ENCODE measurements at regions not wholly inside any gene's neighbourhood (a gene's known extent, or its start where the extent isn't known, plus 50 kb on each side); places are given as distances from the start of the nearest gene placed in this dataset.
"Not testable (repeated sequence)": the region's sequence is repeated elsewhere in the genome, so short reads cannot be mapped to it uniquely, and the experiment has no call there.

DNA sequence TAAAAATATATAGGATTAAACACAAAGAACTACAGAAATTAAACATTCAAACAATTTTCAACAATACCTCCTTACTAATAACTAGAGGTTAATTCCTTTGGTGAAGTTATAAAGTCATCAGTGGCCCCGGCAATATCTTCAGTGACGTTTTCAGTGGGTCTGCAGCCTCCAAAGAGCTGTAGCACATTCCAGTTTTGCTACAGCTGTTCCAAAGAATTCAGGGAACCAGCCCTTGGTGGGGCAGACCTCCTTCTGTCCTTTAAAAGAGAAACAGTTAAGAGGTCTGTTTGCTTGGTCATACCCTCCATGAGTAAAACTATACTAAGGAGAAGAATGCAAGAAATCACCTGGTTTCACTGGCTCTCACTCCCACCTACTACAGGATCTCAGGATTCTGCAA is 99.2 kb upstream of the ZDHHC17 start:
- no peak for DNase-seq (ENCODE audit: low spot score)

DNA sequence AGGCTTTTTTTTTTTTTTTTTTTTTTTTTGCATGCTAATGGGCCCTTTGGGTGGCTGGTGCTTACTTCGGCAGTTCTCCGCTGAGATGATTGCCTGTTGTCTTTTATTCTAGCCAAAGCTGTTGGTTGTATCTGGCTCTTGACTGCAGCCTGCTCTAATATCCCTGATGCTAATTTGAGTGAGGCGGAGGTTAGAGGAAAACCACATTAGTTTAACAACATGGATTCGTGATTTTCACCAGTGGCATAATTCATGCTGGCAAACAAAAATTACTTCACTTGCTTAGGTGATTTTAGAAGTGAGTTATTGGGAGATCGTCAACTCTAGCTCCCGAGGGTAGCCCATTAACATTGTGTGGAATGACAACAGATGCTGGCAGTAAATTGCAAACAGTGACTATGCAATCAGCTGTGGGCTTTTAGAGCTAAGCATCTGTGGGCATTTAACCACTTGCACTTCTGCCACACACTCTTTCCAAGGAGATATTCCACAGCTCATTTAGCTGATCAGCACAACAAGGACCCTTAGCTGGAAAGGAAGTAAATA is 97.6 kb upstream of the ZDHHC17 start:
- no peak for DNase-seq (ENCODE audit: low spot score)

DNA sequence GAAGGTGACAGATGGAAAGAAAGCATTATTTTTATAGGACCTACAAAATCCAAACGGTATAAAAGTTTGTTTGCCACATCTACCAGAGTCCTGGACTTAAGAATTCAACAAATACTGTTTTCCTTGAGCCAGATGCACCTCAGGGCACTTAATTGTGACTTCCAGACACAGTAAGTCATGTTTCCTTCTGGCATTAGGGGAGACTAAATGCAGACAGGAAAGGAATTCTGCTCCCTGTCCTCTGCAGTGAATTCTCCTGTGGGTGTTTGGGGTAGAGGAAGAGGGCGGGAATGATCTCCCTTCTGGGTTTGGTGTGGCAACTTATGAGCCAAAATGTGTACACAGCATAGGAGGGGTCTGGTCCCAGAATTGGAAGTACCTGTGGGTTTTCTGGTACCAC is 93.9 kb upstream of the ZDHHC17 start:
- no peak for DNase-seq (ENCODE audit: low spot score)

DNA sequence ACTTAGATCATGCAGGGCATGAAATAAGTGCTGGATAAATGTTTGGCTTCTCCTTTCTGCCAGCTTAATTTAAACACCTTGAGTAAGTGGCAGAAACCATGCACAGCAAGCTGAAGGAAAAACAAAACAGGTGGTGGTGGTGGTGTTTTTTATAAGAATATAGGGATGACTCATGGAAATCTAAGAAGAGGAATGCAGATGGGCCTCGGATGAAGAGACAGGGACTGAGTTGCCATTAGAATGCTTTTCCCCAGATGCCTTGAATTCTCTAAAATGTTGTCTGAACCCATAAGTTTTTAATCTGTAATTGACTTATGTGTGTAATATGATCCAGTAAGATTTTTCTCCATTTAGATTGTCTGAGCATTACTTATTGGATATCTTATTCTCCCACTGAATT is 93.1 kb upstream of the ZDHHC17 start:
- no peak for DNase-seq (ENCODE audit: low spot score)

DNA sequence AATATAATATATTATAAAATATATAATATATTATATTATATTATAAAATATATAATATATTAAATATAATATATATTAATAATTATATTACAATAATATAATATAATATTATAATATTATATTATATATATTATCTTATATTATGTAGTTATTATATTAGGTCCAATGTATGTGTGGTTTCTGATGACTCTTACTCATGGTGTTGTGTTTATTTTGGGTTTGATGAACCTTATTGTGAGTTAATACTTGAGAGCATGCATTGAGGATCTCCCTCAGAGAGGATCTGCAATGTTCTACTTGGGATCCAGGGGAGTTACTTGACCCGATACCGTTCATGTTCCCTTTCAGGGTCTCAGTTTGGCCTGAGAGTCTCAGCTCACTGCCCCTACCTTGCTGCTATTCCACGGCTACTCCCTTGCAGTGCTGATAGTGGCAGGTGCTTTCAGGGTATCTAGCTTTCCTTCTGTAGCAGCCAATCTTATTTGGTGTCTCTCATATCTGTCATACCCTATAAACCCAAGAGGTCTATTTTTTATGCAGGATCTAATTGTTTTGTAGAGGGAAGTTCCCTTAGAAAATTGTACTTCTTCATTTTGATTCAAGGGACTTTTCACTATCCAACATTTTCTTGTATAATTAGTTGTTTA is 89.1 kb upstream of the ZDHHC17 start:
- no peak for DNase-seq (ENCODE audit: low spot score)

DNA sequence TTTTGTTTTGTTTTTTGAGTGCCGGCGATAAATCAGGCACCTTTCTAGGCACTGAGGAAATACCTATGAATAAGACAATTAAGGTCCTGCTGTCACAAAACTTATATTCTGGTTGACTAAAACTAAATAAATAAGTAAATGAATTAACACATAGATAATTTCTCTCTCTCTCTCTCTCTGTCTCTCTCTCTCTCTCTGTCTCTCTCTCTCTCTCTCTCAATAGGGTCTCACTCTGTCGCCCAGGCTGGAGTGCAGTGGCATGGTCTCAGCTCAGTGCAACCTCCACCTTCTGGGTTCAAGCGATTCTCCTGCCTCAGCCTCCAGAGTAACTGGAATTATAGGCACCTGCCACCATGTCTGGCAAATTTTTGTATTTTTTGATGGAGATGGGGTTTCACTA is 87.7 kb upstream of the ZDHHC17 start:
- not testable (repeated sequence) for DNase-seq (ENCODE audit: low spot score)

DNA sequence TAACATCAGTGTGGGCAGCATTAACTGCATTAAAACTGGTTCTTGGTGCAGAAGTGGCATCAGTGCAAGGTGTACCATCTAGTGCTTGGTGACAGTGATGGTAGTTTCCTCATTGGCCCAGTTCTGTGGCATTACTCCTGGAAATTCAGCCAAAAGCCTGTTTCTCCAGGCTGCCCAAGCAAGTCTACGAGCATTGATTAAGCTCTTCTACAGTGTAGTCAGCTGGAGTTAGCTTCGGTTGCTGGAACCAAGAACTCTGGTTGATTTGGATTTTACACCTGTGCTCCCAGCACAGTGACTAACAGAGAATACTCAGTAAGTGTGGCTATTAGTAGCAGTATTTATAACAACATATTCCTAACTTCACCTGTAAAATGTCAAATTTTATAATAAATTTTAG is 84.9 kb upstream of the ZDHHC17 start:
- DNase-seq (ENCODE audit: low spot score), result no peak

DNA sequence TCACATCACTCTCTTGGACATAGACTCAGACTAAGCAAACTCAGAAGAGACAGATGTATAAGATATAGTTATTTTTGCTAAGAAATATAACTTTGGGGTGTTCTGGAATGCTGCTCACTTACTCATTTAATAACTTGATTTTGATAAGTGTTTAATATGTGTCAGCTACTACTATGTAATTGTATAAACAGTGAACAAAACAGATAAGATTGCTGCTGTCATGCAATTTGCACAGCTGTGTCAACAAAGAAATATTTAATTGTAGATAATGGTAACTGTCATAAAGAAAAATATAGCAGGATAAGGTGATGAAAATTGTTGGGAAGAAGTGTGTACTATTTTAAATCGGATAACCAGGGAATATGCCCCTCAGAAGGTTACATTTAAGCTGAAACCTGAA is 84.1 kb upstream of the ZDHHC17 start:
- no peak for DNase-seq (ENCODE audit: low spot score)

DNA sequence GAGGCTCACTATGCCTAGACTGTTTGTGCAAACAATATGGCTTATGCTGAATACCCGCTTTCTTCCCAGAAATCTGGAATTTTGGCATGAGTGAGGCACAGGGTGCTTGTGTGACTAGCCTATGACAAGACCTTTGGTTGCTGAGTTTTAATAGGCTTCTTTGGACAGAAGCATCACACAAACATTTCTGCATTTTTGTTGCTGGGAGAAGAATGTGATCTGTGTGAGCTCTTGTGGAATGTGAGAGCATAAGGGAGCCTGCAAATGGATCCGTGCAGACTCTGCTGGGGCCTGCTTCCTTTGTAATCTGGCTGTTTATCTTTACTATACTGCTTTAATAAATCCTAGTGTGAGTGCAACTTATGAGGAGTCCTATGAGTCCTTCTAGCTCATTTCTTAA is 83.0 kb upstream of the ZDHHC17 start:
- no peak for DNase-seq (ENCODE audit: low spot score)

DNA sequence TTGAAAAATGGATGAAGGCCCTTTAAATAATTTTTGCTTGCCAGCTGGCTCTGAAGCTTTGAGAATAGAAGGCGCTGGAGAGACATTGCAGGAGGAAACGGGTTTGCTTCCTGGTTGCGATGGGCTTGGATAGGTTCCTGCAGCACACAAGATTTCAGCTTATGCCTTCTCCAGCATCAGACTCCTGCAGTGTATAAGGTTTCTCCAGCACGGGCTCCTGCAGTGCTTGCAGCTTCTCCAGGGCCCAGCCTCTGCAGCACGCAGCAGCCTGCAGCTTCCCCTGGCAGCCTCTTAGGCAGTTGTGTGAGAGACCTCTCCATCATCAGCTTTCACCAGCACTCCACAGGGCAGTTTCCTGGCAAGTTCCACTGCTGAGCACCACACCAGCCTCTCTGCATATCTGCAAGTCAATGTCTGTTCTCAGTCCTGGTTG is 78.7 kb upstream of the ZDHHC17 start:
- DNase-seq (ENCODE audit: low spot score), result no peak

DNA sequence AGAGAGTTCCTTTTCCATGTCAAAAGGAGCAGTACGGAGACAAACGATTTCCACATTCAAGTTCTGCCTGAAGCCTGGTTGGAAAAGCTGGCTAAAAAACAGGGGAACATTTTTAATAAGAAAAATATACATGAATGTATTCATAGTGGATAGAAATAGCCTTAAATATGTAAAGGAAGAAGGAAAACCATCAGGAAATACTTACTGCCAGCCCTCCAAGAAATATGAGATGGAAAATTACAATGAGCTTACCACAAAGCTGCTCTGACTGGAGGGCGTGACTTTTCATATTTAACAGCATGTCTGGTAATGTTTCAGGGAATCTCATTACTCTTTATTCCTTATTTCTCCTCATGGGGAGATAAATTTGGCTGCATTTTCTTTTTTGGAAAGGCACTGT is 75.9 kb upstream of the ZDHHC17 start:
- no peak for DNase-seq (ENCODE audit: low spot score)

DNA sequence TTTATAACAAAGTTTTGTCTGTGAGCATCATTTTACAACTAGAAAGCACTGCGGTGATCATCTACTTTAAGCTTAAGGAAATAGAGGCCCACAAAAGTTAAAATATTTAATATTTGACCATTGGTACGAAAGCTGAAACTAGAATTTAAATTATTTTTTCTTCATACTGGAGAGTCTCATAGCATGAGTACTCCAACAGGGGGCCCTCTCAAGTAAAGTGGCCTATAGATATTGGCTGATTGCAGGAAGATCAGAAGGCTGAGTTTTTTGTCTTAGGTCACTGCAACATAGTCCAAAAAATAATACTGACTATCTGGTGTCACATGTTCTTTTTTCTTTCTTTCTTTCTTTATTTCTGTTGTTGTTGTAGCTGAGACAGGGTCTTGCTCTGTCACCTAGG is 75.3 kb upstream of the ZDHHC17 start:
- peak; percentile 33 for DNase-seq (ENCODE audit: low spot score)

DNA sequence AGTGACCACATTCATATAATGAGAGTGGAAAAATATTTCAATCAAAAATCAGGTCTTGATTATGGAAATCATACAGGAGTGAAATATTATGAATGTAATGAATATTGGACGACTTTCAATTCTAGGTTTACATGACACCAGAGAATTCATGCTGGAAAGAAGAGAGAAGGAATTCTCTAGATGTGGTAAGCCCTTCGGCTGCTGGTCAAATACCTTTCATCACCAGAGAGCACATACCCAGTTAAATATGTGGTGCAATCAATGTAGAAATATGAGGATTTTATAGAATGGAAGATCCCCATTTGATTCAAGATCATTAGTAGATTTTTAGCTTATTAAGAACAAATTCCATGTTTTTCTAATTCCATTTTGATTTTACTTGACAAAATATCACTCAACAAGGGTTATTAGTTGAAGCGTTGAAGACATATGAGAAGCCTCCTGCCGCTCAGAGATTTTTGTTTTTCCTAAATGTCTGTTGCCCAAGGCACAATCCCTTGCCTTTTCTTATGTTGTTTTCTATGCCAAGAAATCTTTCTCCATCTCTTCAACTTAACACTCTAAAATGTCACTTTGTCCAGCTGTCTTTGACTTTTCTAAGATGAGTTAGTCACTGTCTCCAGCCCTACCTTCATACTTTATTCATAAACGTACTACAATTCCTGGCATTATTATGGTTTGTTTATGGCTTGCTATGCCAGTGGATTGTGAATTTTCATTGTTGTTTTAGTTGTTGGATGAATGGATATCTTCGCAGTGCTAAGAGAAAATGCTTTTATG is 72.8 kb upstream of the ZDHHC17 start:
- no peak for DNase-seq (ENCODE audit: low spot score)

DNA sequence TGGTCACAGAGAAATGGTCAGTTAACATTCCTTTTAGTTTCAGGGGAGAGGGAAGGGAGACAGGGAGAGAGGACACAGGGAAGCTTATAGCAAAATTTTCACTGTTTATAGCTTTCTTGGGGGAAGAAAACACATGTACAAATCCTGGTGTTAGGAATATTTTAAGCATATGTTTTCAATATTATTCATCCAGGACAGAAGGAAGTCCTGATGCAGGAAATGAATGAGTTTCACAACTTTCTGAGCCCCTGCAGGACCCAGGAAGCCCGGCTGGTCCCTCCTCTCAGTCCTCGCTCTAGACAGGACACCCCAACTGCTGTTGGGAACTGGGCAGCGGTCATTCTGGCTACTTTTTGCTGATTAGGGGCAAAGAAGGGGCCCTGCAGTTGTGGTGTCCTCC is 71.1 kb upstream of the ZDHHC17 start:
- DNase-seq (ENCODE audit: low spot score), result no peak

DNA sequence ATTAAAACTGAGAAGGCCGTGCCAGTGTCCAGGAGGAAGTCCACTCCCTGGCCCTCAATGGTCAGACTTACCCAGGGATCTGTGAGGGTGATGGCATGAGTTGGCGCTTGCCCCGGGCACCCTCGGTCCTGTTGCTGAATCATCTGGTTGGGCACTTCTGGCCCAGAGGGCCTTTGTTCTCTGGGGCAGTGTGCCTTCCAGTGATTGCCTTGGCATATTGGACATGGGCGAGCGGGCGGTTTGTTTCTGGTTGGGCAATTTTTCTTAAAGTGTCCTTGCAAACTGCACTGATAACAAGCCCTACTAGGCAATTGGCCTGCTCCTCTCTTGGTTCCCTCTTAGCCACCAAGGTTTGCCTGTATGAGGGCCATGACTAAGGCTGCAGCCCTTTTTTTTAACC is 69.5 kb upstream of the ZDHHC17 start:
- DNase-seq (ENCODE audit: low spot score), result no peak

DNA sequence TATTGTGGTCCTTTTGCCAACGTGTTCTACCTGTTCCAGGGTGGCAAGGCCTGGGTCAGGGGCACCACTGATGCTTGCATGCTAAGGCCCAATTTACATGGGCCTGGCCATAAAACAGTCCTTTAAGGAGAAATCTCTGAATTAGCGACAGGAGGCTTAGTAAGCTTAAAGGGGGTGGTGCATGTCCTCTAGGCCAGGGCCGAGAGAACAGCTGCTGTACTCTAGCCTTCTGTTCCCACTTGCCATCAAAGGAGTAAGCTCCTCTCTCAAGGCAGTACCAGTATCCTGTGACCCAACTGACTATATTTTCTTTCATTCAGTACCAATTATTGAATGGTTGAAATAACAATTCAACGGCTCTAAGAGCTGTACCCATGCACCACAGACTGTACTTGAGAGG is 67.7 kb upstream of the ZDHHC17 start:
- DNase-seq (ENCODE audit: low spot score), result no peak

DNA sequence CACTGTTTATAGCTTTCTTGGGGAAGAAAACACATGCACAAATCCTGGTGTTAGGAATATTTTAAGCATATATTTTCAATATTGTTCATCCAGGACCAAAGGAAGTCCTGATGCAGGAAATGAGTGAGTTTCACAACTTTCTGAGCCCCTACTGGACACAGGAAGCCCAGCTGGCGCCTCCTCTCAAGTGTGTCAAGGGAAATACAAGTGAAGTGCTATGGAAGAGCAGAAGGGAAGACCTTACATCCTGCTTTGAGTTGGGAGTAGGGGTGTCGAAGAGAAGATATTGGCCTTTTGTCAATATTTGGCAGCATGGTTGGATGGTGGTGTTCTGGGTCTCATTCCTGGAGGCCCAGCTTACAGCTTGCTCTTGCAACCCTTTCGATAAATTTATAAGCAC is 66.1 kb upstream of the ZDHHC17 start:
- DNase-seq (ENCODE audit: low spot score), result no peak

DNA sequence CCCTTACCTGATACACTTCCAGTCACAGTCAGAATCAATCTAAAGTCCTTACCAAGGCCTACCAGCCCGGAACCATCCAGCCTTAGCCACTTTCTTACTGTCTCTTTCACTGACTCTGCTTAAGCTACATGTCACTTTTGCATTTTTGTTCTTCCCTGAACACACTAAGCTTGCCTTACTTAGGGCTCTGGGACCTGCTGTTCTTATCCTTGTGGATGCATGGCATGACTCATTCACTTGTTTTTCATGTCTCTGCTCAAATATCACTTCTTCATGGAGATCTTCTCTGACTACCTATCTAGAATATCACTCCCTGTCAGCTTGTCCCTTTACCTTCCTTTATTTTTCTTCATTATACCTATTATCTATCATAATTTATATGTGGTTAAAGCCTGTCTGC is 65.6 kb upstream of the ZDHHC17 start:
- DNase-seq (ENCODE audit: low spot score), result no peak

DNA sequence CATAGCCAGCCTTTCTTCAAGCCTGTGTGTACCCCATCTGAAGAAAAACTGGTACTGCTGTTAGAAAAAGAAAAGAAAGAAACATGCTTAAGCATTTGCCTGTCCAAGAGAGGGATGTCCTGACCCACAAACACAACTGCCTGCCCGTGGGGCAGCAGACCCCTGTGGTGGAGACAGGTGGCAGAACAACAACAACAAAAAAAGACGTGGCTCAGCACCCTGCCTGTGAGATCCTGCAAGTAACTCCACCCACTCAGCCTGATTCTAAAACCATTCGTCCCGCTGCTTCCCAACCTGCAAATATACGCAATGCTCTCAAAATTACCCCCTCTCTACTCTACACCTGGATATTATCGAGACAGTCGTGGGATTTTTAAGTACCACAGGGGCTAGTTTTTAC is 64.9 kb upstream of the ZDHHC17 start:
- DNase-seq (ENCODE audit: low spot score), result no peak

DNA sequence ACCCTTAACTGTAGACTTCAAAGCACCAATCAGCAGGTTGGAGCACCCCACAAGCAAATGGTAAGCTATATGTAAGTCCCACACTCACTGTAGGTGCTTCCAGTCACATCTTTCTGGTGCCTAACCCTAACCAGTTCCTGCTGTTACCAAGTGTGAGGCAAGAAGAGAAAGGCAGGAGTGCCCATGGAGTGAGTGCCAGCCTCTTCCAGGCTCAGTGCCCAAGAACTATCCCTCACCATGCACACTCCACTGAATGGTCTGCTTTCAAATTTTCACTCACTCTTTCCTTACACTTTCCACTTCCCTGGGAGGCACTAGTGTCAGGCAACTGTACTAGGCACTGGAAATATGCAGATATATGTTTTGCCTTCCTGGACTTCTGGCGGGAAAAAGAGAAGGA is 62.2 kb upstream of the ZDHHC17 start:
- no peak for DNase-seq (ENCODE audit: low spot score)

DNA sequence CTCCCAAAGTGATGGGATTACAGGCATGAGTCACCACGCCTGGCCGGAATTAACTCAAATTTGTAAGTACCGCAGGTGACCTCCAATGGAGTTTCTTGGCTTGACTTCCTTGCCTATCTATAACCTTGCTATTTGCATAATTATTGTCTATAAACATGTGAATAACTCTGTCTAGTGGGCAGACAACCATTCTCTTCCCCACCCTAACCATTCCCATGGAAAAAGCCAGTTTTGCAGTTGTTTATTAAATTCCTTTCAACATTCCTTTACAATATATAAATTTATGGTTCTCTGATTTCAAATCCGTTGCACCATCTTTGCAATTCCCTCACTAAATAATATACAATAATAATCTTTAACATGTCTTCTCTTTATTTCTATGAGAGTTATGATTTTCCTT is 61.0 kb upstream of the ZDHHC17 start:
- DNase-seq (ENCODE audit: low spot score), result no peak

DNA sequence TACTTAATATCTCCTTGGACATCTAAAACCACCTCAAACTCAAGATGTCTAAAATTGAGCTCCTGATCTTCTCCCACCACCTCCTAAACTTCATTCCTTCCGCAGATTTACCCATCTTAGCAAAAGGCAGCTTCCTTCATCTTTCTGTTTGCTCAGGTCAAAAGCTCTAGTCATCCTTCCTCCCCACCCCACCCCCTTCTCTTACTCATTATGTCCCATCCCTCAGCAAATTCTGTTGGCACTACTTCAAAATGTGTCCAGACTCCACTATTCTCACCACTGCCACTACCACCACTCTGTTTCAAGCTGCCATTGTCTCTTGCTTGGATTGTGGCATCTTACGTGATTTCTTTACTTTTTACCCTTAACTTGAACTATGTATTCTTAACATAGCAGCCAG is 59.2 kb upstream of the ZDHHC17 start:
- no peak for DNase-seq (ENCODE audit: low spot score)

DNA sequence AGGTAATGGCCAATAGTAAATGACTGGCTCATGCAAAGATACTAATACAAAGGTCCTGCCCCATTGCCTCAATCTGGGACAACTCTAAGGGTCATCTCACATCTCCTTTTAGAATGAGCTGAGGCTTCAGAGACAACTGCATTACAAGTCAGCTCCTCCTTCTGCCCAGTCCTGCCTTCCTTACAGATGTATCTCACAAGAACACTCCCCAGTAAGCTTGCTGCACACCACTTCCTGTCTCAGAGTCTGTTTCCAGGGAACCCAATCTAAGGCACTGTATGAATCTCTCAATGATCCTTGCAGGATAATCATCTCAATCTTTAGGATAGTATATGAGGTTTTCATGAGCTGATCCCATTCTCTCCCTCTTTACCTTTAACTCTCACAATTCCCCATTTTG is 57.8 kb upstream of the ZDHHC17 start:
- DNase-seq (ENCODE audit: low spot score), result no peak

DNA sequence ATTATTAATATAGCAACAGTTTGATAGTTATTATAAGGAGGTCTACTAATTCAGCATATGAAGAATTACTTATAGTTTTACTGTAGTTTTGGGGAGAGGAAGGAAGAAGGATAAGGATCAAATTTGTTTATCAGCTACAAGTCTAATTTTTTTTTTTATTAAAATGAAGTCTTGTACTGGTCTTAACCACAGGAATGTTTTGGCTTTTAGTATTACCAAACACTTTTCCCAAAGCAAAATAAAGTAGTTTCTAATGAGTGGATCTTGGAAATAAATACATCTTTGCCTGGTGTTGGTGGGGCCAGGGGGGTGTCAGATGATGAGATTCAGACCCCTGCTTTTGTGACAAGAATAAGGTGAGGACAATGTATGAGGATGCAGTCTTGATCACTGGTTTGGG is 57.2 kb upstream of the ZDHHC17 start:
- no peak for DNase-seq (ENCODE audit: low spot score)

Measured in NAMALWA (cell line).